ENCODE measurements at regions not wholly inside any gene's neighbourhood (a gene's known extent, or its start where the extent isn't known, plus 50 kb on each side); places are given as distances from the start of the nearest gene placed in this dataset.

DNA sequence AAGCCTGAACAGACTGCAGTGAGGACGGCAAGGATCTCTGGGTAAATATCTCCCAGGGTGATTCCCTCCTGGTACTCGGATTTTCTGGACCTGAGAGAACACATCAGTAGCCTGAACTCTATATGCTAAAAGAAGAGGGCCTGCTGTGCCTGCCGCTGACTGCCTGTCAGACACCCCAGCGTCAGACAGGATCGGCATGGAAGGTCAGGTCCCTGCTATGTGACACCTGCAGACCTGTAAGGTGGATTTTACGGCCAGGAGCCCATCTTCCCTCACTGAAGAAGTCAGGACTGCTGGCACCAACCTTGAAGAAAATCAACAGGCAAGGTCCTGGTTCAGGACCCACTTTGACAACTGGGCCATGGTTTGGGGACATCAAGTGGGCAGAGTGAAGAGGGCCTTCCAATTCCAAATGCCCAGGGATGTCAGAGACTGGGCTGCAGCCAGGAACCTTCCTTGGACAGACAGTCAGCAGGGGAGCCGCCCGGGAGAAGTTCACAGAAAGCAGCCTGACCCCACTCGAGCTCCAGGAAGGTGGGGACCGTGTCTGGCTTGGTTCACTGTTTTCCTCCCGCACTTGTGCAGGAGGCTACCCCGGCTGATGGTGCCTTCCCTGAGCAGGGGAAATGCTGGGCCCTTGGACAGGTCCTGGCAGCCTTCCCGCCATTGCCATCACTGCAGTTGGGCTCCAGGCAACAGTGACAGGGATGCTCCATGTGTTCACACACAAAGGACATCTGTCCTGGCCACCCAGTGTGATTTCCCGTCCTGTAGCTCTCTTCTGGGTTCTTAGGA lies 91.8 kb upstream of the LANCL2 start:
- no peak for TF ChIP-seq POLR2A (IDR thresholded peaks at IDR 0.05)
- TF ChIP-seq, protein P1, sequence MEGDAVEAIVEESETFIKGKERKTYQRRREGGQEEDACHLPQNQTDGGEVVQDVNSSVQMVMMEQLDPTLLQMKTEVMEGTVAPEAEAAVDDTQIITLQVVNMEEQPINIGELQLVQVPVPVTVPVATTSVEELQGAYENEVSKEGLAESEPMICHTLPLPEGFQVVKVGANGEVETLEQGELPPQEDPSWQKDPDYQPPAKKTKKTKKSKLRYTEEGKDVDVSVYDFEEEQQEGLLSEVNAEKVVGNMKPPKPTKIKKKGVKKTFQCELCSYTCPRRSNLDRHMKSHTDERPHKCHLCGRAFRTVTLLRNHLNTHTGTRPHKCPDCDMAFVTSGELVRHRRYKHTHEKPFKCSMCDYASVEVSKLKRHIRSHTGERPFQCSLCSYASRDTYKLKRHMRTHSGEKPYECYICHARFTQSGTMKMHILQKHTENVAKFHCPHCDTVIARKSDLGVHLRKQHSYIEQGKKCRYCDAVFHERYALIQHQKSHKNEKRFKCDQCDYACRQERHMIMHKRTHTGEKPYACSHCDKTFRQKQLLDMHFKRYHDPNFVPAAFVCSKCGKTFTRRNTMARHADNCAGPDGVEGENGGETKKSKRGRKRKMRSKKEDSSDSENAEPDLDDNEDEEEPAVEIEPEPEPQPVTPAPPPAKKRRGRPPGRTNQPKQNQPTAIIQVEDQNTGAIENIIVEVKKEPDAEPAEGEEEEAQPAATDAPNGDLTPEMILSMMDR (IDR thresholded peaks at IDR 0.05) = no peak
- no peak overlapping the region for H3K4me3 ChIP-seq (ENCODE audit: low read depth, poor library complexity, severe bottlenecking)
- intact Hi-C loops (cut with DNase I; ENCODE audit: low total_unique reads) = no loop called here
- WGBS, 2 donors = 86 to 89% methylated on average over 14 of the region's 14 CpGs
- peak in 1 of 2 donors; percentile 72 for DNase-seq (ENCODE audit: low spot score in 2 of 2)

GRCh38 chr7:55274156-55274555 lies 91.0 kb upstream of the LANCL2 start:
- DNase-seq (ENCODE audit: low spot score in 2 of 2) = peak in 1 of 2 donors; percentile 29
- intact Hi-C loops (cut with DNase I; ENCODE audit: low total_unique reads) = no loop called here
- no peak overlapping the region for H3K4me3 ChIP-seq (ENCODE audit: low read depth, poor library complexity, severe bottlenecking)
- 70 to 71% methylated on average over 6 of the region's 6 CpGs for WGBS, 2 donors
- TF ChIP-seq POLR2A (IDR thresholded peaks at IDR 0.05) = no peak
- TF ChIP-seq, protein P1 (IDR thresholded peaks at IDR 0.05) = no peak

- H3K4me3 ChIP-seq (ENCODE audit: low read depth, poor library complexity, severe bottlenecking) = no peak overlapping the region
- intact Hi-C loops (cut with DNase I; ENCODE audit: low total_unique reads) = no loop called here
- 63 to 67% methylated on average over 9 of the region's 9 CpGs for WGBS, 2 donors
- TF ChIP-seq, protein P1 (IDR thresholded peaks at IDR 0.05) = no peak
- no peak for TF ChIP-seq POLR2A (IDR thresholded peaks at IDR 0.05)
- peak in 1 of 2 donors; percentile 68 for DNase-seq (ENCODE audit: low spot score in 2 of 2)
These were observed 89.6 kb upstream of the LANCL2 start for GRCh38 chr7:55275291-55276200.

DNA sequence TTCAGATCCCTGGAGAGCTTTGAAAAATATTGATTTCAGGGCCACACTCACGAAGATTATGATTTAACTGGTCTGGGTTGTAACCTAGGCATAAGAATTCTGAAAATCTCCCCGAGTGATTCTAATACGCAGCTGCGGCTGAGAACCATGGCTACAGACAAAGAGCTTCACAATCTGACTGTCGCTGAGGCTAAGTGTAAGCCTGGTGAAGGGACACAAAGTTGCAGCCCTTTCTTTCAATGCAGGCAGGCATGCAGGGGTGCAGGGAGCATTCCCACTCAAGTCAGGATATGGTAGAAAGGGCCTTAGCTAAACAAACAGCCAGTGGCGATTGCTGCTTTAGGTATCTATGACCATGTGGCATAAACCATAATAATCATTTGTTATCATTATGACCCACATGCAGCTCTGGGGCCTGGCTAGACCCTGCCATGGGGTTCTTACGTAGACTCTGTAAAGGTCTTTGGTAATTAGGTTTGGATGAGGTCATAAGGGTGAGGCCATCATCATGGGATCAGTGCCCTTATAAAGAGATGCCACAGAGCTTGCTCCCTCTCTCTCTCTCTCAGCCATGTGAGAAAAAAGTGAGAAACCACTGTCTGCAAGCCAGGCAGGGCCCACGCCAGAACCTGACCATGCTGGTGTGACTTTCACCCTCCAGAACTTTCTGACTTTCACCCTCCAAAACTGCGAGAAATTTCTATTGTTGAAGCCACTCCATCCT lies 88.4 kb upstream of the LANCL2 start:
- H3K4me3 ChIP-seq (ENCODE audit: low read depth, poor library complexity, severe bottlenecking) = no peak overlapping the region
- intact Hi-C loops (cut with DNase I; ENCODE audit: low total_unique reads) = no loop called here
- DNase-seq (ENCODE audit: low spot score in 2 of 2) = peak in 1 of 2 donors; percentile 74
- TF ChIP-seq, protein P1 (IDR thresholded peaks at IDR 0.05) = no peak
- TF ChIP-seq POLR2A (IDR thresholded peaks at IDR 0.05) = no peak
- 93% methylated on average over 9 of the region's 9 CpGs for WGBS, 2 donors

- TF ChIP-seq POLR2A (IDR thresholded peaks at IDR 0.05) = no peak
- TF ChIP-seq, protein P1 (IDR thresholded peaks at IDR 0.05) = no peak
- DNase-seq (ENCODE audit: low spot score in 2 of 2) = peak in 1 of 2 donors; percentile 72
- WGBS, 2 donors = 71 to 84% methylated on average over 6 of the region's 6 CpGs
- H3K4me3 ChIP-seq (ENCODE audit: low read depth, poor library complexity, severe bottlenecking) = no peak overlapping the region
- intact Hi-C loops (cut with DNase I; ENCODE audit: low total_unique reads) = no loop called here
These were observed 87.2 kb upstream of the LANCL2 start for GRCh38 chr7:55277916-55278315.
